Smooth muscle cell (in vitro differentiated cells): ENCODE measurements at regions not wholly inside any gene's neighbourhood (a gene's known extent, or its start where the extent isn't known, plus 50 kb on each side); places are given as distances from the start of the nearest gene placed in this dataset.

Experiments used
- DNase-seq: peaks from one replicate; lab custom pipeline; 2025; ENCODE audit not compliant: unreplicated experiment; lab: John Stamatoyannopoulos, UW
- H2AFZ ChIP-seq: fragments of 200-600 bp; sonication (generic); 2 replicates; pipeline ENCODE4 v1.6.0; 2016; ENCODE audit warnings: antibody characterized with exemption, low read depth, mild to moderate bottlenecking
- H3F3A ChIP-seq: fragments of 200-600 bp; sonication (generic); 2 replicates; pipeline ENCODE4 v1.6.0; 2017; ENCODE audit warnings: antibody characterized with exemption, low read depth
- H3K27ac ChIP-seq: fragments of 200-600 bp; sonication (generic); 2 replicates; pipeline ENCODE4 v1.5.1; 2016; ENCODE audit warnings: low read depth, mild to moderate bottlenecking
- H3K27me3 ChIP-seq: fragments of 200-600 bp; sonication (generic); 2 replicates; pipeline ENCODE4 v1.6.1; 2016; ENCODE audit warnings: low read depth, mild to moderate bottlenecking
- H3K36me3 ChIP-seq: fragments of 200-600 bp; sonication (generic); 2 replicates; pipeline ENCODE4 v1.5.1; 2016; ENCODE audit warnings: low read depth
- H3K4me1 ChIP-seq: fragments of 200-600 bp; sonication (generic); 2 replicates; pipeline ENCODE4 v1.5.1; 2016; ENCODE audit warnings: low read depth
- H3K4me2 ChIP-seq: fragments of 200-600 bp; sonication (generic); 2 replicates; pipeline ENCODE4 v1.6.0; 2016; ENCODE audit warnings: mild to moderate bottlenecking
- H3K4me3 ChIP-seq: fragments of 200-600 bp; sonication (generic); 2 replicates; pipeline ENCODE4 v1.5.1; 2016; ENCODE audit warnings: mild to moderate bottlenecking
- H3K79me2 ChIP-seq: fragments of 200-600 bp; sonication (generic); 2 replicates; pipeline ENCODE4 v1.6.0; 2016; ENCODE audit warnings: low read depth, mild to moderate bottlenecking
- H3K9ac ChIP-seq: fragments of 200-600 bp; sonication (generic); 2 replicates; pipeline ENCODE4 v1.6.0; 2016; ENCODE audit warnings: low read depth
- H3K9me3 ChIP-seq: fragments of 200-600 bp; sonication (generic); replicated peaks from 2 replicates; pipeline ENCODE4 v1.5.1; 2016; ENCODE audit warnings: low read depth
- H4K20me1 ChIP-seq: fragments of 200-600 bp; sonication (generic); 2 replicates; pipeline ENCODE4 v1.6.0; 2016; ENCODE audit warnings: low read depth
- CTCF ChIP-seq: fragments of 200-600 bp; sonication (generic); IDR thresholded peaks from 2 replicates; pipeline ENCODE4 v1.5.1; 2017; ENCODE audit warnings: borderline replicate concordance, mild to moderate bottlenecking, antibody characterized with exemption; ENCODE audit not compliant: insufficient read depth, poor library complexity, severe bottlenecking
- WGBS: methylation state at CpG from one replicate; pipeline ENCODE4 v1.1.7; 2016; ENCODE audit warnings: low lambda C conversion rate; 5-methylcytosine and 5-hydroxymethylcytosine counted together

- Histone ChIP-seq H3K79me2 (no peaks in the 10 kb centered on the region), H2AFZ (no peak overlapping the region), H3K9me3 (no peaks in the 10 kb centered on the region), H3K4me3 (no peak overlapping the region), H4K20me1 (no peaks in the 10 kb centered on the region), H3F3A (no peaks in the 10 kb centered on the region), H3K27me3 (no peaks in the 10 kb centered on the region), H3K36me3 (no peaks in the 10 kb centered on the region), H3K27ac (no peak overlapping the region), H3K4me1 (no peaks in the 10 kb centered on the region), H3K4me2 (no peak overlapping the region), H3K9ac (no peak overlapping the region)
- TF ChIP-seq CTCF, result no peak
- DNase-seq, result no peak
- WGBS, result 69% methylated on average over 1 of the region's 1 CpG
These were observed 1527.7 kb upstream of the CDH8 start for GRCh38 chr16:63563819-63564505.

DNA sequence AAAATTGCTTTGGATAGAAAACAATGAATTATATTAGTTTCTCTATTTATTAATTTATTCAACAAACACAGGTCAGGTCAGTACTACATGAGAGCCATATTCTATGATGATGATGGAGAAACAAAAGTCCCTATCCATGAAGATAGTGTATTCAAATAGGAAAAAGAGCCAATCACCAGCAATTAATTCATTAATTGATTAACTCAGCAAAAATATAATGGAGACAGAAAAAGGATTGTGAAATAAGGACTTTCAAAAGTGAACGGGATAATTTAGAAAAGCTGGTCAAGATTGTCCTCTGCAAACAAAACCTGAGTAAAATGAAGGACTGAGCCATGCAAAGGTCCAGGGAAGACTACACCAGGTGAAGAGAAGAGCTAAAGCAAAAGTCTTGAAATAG lies 1517.7 kb upstream of the CDH8 start:
- Histone ChIP-seq H3K27me3 (no peaks in the 10 kb centered on the region), H3K79me2 (no peaks in the 10 kb centered on the region), H3K36me3 (no peaks in the 10 kb centered on the region), H3F3A (no peaks in the 10 kb centered on the region), H4K20me1 (no peaks in the 10 kb centered on the region), H3K4me3 (no peak overlapping the region), H3K4me1 (no peaks in the 10 kb centered on the region), H3K9me3 (no peaks in the 10 kb centered on the region), H3K4me2 (no peak overlapping the region), H2AFZ (no peak overlapping the region), H3K27ac (no peak overlapping the region), H3K9ac (no peak overlapping the region)
- TF ChIP-seq CTCF, result no peak
- whole genome bisulfite sequencing, result 88% methylated on average over 1 of the region's 1 CpG
- DNase-seq, result no peak

DNA sequence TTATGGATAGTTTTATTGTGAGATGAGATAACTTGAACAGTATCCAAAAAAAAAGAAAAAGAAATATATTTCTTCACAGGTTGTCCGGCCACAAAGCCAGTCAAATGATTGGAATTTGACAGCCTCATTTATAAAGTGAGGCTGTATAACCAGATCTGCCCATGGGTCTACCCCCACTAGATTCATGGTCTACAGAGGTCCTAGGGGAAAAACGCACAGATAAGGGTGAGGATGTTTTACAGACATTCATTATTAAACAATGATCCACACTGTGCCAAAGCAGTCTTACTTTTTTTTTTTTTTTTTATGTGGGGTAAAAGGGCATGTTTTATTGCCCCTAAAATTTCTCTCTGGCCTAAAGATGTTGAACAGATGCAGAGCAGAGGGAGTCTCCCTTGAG lies 1503.0 kb upstream of the CDH8 start:
- DNase-seq, result no peak
- H3K4me1 ChIP-seq, result peaks cover 2% of the 10 kb centered on the region
- no peak overlapping the region for H3K4me3 ChIP-seq
- H3K79me2 ChIP-seq, result no peaks in the 10 kb centered on the region
- no peaks in the 10 kb centered on the region for H4K20me1 ChIP-seq
- H3K9ac ChIP-seq, result no peak overlapping the region
- H3K9me3 ChIP-seq, result no peaks in the 10 kb centered on the region
- peaks cover 6% of the 10 kb centered on the region for H3K27me3 ChIP-seq
- no peaks in the 10 kb centered on the region for H3F3A ChIP-seq
- H2AFZ ChIP-seq, result no peak overlapping the region
- H3K4me2 ChIP-seq, result no peak overlapping the region
- no peak for TF ChIP-seq CTCF
- no peaks in the 10 kb centered on the region for H3K36me3 ChIP-seq
- 83% methylated on average over 2 of the region's 2 CpGs for WGBS
- H3K27ac ChIP-seq, result no peak overlapping the region

DNA sequence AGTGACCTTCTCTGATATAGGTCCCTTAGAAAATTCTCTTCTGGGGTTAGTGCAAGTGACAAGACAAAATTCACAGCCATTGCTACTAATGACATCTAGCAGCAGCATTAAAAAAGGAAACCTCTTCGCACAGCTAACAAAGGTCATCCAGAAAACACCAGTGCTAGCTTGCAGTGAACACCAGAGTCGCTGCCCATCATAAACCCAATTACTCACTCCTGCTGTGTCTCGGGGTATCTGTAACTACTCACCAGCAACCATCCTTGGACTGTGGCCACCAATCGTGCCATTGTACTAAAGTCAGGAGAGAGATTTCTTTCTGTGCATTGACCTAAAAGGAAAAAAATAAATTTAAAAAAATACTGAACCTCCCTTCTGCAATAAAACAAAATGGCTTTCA lies 1494.7 kb upstream of the CDH8 start:
- H4K20me1 ChIP-seq, result no peaks in the 10 kb centered on the region
- DNase-seq, result no peak
- no peak overlapping the region for H3K27ac ChIP-seq
- no peaks in the 10 kb centered on the region for H3K27me3 ChIP-seq
- no peak overlapping the region for H2AFZ ChIP-seq
- no peak overlapping the region for H3K4me3 ChIP-seq
- no peak overlapping the region for H3K9ac ChIP-seq
- TF ChIP-seq CTCF, result no peak
- H3K79me2 ChIP-seq, result no peaks in the 10 kb centered on the region
- H3K4me1 ChIP-seq, result no peaks in the 10 kb centered on the region
- H3K9me3 ChIP-seq, result no peaks in the 10 kb centered on the region
- no peaks in the 10 kb centered on the region for H3F3A ChIP-seq
- no peak overlapping the region for H3K4me2 ChIP-seq
- H3K36me3 ChIP-seq, result no peaks in the 10 kb centered on the region
- 82% methylated on average over 4 of the region's 4 CpGs for WGBS
